ENCODE measurements at regions not wholly inside any gene's neighbourhood (a gene's known extent, or its start where the extent isn't known, plus 50 kb on each side); places are given as distances from the start of the nearest gene placed in this dataset.

- no peak for TF ChIP-seq CTCF (IDR thresholded peaks at IDR 0.05)
- Mint-ChIP-seq H3K9me3 (no peaks in the 10 kb centered on the region), H3K4me1 (ENCODE audit: low read depth) (no peaks in the 10 kb centered on the region), H3K27me3 (ENCODE audit: insufficient read depth) (peaks cover 18% of the 10 kb centered on the region), H3K4me3 (peak overlapping the region; percentile 24; the same call in 1 of the 2 replicates), H3K36me3 (ENCODE audit: low read depth) (no peaks in the 10 kb centered on the region), H3K27ac (no peak overlapping the region)
- no peak for DNase-seq
Observed at GRCh38 chr4:1534095-1534872, 128.0 kb upstream of the NKX1-1 start.

GRCh38 chr4:1533501-1534064, 127.3 kb upstream of the NKX1-1 start:
- Mint-ChIP-seq H3K9me3 (no peaks in the 10 kb centered on the region), H3K36me3 (ENCODE audit: low read depth) (no peaks in the 10 kb centered on the region), H3K27ac (no peak overlapping the region), H3K4me1 (ENCODE audit: low read depth) (no peaks in the 10 kb centered on the region), H3K27me3 (ENCODE audit: insufficient read depth) (peaks cover 21% of the 10 kb centered on the region), H3K4me3 (peak overlapping the region; percentile 24; the same call in 1 of the 2 replicates)
- no peak for DNase-seq
- TF ChIP-seq CTCF (IDR thresholded peaks at IDR 0.05): no peak

GRCh38 chr4:1532549-1533395, 126.5 kb upstream of the NKX1-1 start:
- Mint-ChIP-seq H3K9me3 (no peaks in the 10 kb centered on the region), H3K4me3 (no peak overlapping the region), H3K27ac (no peak overlapping the region), H3K27me3 (ENCODE audit: insufficient read depth) (peaks cover 26% of the 10 kb centered on the region), H3K4me1 (ENCODE audit: low read depth) (no peaks in the 10 kb centered on the region), H3K36me3 (ENCODE audit: low read depth) (no peaks in the 10 kb centered on the region)
- TF ChIP-seq CTCF (IDR thresholded peaks at IDR 0.05): no peak
- DNase-seq: no peak

GRCh38 chr4:1531683-1532548, 125.7 kb upstream of the NKX1-1 start:
- Mint-ChIP-seq H3K9me3 (no peaks in the 10 kb centered on the region), H3K4me1 (ENCODE audit: low read depth) (no peaks in the 10 kb centered on the region), H3K27ac (no peak overlapping the region), H3K36me3 (ENCODE audit: low read depth) (no peaks in the 10 kb centered on the region), H3K27me3 (ENCODE audit: insufficient read depth) (peaks cover 30% of the 10 kb centered on the region), H3K4me3 (no peak overlapping the region)
- no peak for TF ChIP-seq CTCF (IDR thresholded peaks at IDR 0.05)
- DNase-seq: no peak

GRCh38 chr4:1530356-1530755, 124.1 kb upstream of the NKX1-1 start:
- H3K27me3 Mint-ChIP-seq (ENCODE audit: insufficient read depth): peaks cover 29% of the 10 kb centered on the region
- no peak for TF ChIP-seq CTCF (IDR thresholded peaks at IDR 0.05)
- no peaks in the 10 kb centered on the region for H3K36me3 Mint-ChIP-seq (ENCODE audit: low read depth)
- no peaks in the 10 kb centered on the region; the same call in 1 of the 2 replicates for H3K9me3 Mint-ChIP-seq
- no peak for DNase-seq
- no peak overlapping the region for H3K27ac Mint-ChIP-seq
- H3K4me3 Mint-ChIP-seq: no peak overlapping the region
- no peaks in the 10 kb centered on the region for H3K4me1 Mint-ChIP-seq (ENCODE audit: low read depth)
